ENCODE measurements at regions not wholly inside any gene's neighbourhood (a gene's known extent, or its start where the extent isn't known, plus 50 kb on each side); places are given as distances from the start of the nearest gene placed in this dataset.

- no peak overlapping the region for H3K9ac ChIP-seq (ENCODE audit: low read depth, low read length, poor library complexity, severe bottlenecking)
- TF ChIP-seq CTCF (conservative IDR thresholded peaks at IDR 0.05; ENCODE audit: low read length) (no peak), EZH2phosphoT487 (IDR thresholded peaks at IDR 0.05; ENCODE audit: borderline replicate concordance) (no peak)
- H4K20me1 ChIP-seq (ENCODE audit: insufficient read depth, low read length, poor library complexity, severe bottlenecking), result no peaks in the 10 kb centered on the region
- no peak overlapping the region for H2AFZ ChIP-seq (ENCODE audit: low read length)
- H3K27me3 ChIP-seq (ENCODE audit: insufficient read depth, low read length, poor library complexity, severe bottlenecking), result no peaks in the 10 kb centered on the region
- H3K79me2 ChIP-seq (ENCODE audit: insufficient read depth, low read length), result no peaks in the 10 kb centered on the region
- H3K4me3 ChIP-seq (ENCODE audit: low read length, poor library complexity, severe bottlenecking), result no peak overlapping the region
- H3K4me2 ChIP-seq (ENCODE audit: low read depth, low read length, poor library complexity, severe bottlenecking), result no peak overlapping the region
- H3K9me2 ChIP-seq (replicated peaks; ENCODE audit: low read depth, low read length), result no peaks in the 10 kb centered on the region
- no peaks in the 10 kb centered on the region for H3F3A ChIP-seq (ENCODE audit: low read depth)
- no peaks in the 10 kb centered on the region for H3K4me1 ChIP-seq (ENCODE audit: insufficient read depth, low read length, poor library complexity, severe bottlenecking)
- H3K36me3 ChIP-seq (ENCODE audit: insufficient read depth, low read length), result no peaks in the 10 kb centered on the region
- no peaks in the 10 kb centered on the region for H3K9me3 ChIP-seq (ENCODE audit: insufficient read depth, low read depth, low read length)
Observed at GRCh38 chr18:22063672-22064071, 105.7 kb upstream of the GATA6 start.

- Histone ChIP-seq H3K27me3 (ENCODE audit: insufficient read depth, low read length, poor library complexity, severe bottlenecking) (no peaks in the 10 kb centered on the region), H3K9me2 (replicated peaks; ENCODE audit: low read depth, low read length) (no peaks in the 10 kb centered on the region), H3K4me3 (ENCODE audit: low read length, poor library complexity, severe bottlenecking) (no peak overlapping the region), H3K4me1 (ENCODE audit: insufficient read depth, low read length, poor library complexity, severe bottlenecking) (no peaks in the 10 kb centered on the region), H4K20me1 (ENCODE audit: insufficient read depth, low read length, poor library complexity, severe bottlenecking) (no peaks in the 10 kb centered on the region), H3K79me2 (ENCODE audit: insufficient read depth, low read length) (no peaks in the 10 kb centered on the region), H3K9me3 (ENCODE audit: insufficient read depth, low read depth, low read length) (no peaks in the 10 kb centered on the region), H2AFZ (ENCODE audit: low read length) (no peak overlapping the region), H3F3A (ENCODE audit: low read depth) (no peaks in the 10 kb centered on the region), H3K4me2 (ENCODE audit: low read depth, low read length, poor library complexity, severe bottlenecking) (no peak overlapping the region), H3K9ac (ENCODE audit: low read depth, low read length, poor library complexity, severe bottlenecking) (no peak overlapping the region), H3K36me3 (ENCODE audit: insufficient read depth, low read length) (no peaks in the 10 kb centered on the region)
- TF ChIP-seq EZH2phosphoT487 (IDR thresholded peaks at IDR 0.05; ENCODE audit: borderline replicate concordance) (no peak), CTCF (conservative IDR thresholded peaks at IDR 0.05; ENCODE audit: low read length) (no peak)
Observed at GRCh38 chr18:22064581-22064980, 104.8 kb upstream of the GATA6 start.

- H3K4me3 ChIP-seq (ENCODE audit: low read length, poor library complexity, severe bottlenecking), result no peak overlapping the region
- no peaks in the 10 kb centered on the region for H3K9me2 ChIP-seq (replicated peaks; ENCODE audit: low read depth, low read length)
- TF ChIP-seq EZH2phosphoT487 (IDR thresholded peaks at IDR 0.05; ENCODE audit: borderline replicate concordance), result no peak
- no peak for TF ChIP-seq CTCF (conservative IDR thresholded peaks at IDR 0.05; ENCODE audit: low read length)
- no peaks in the 10 kb centered on the region for H4K20me1 ChIP-seq (ENCODE audit: insufficient read depth, low read length, poor library complexity, severe bottlenecking)
- H3F3A ChIP-seq (ENCODE audit: low read depth), result no peaks in the 10 kb centered on the region
- H3K27me3 ChIP-seq (ENCODE audit: insufficient read depth, low read length, poor library complexity, severe bottlenecking), result no peaks in the 10 kb centered on the region
- H3K36me3 ChIP-seq (ENCODE audit: insufficient read depth, low read length), result no peaks in the 10 kb centered on the region
- H3K79me2 ChIP-seq (ENCODE audit: insufficient read depth, low read length), result no peaks in the 10 kb centered on the region
- no peak overlapping the region for H3K9ac ChIP-seq (ENCODE audit: low read depth, low read length, poor library complexity, severe bottlenecking)
- no peaks in the 10 kb centered on the region for H3K9me3 ChIP-seq (ENCODE audit: insufficient read depth, low read depth, low read length)
- H3K4me1 ChIP-seq (ENCODE audit: insufficient read depth, low read length, poor library complexity, severe bottlenecking), result no peaks in the 10 kb centered on the region
- no peak overlapping the region for H3K4me2 ChIP-seq (ENCODE audit: low read depth, low read length, poor library complexity, severe bottlenecking)
- H2AFZ ChIP-seq (ENCODE audit: low read length), result no peak overlapping the region
Observed at GRCh38 chr18:22065311-22065710, 104.1 kb upstream of the GATA6 start.
